HL-60 (cell line): ENCODE measurements at regions not wholly inside any gene's neighbourhood (a gene's known extent, or its start where the extent isn't known, plus 50 kb on each side); places are given as distances from the start of the nearest gene placed in this dataset.

Experiments
- GABPA ChIP-seq: IDR thresholded peaks from 2 replicates; pipeline ENCODE4 v1.6.1; 2012; ENCODE audit warnings: low read depth
- POLR2AphosphoS5 ChIP-seq: IDR thresholded peaks from 2 replicates; pipeline ENCODE4 v1.6.1; 2012; ENCODE audit warnings: low read depth
- SPI1 ChIP-seq: IDR thresholded peaks from 2 replicates; pipeline ENCODE4 v1.6.1; 2012; ENCODE audit warnings: low read depth, mild to moderate bottlenecking, borderline replicate concordance
- TF ChIP-seq, protein P1 (sequence below): IDR thresholded peaks from one replicate; pipeline ENCODE4 v1.5.1; 2011; ENCODE audit warnings: low read length, control low read depth, inconsistent platforms; ENCODE audit not compliant: insufficient read depth

DNA sequence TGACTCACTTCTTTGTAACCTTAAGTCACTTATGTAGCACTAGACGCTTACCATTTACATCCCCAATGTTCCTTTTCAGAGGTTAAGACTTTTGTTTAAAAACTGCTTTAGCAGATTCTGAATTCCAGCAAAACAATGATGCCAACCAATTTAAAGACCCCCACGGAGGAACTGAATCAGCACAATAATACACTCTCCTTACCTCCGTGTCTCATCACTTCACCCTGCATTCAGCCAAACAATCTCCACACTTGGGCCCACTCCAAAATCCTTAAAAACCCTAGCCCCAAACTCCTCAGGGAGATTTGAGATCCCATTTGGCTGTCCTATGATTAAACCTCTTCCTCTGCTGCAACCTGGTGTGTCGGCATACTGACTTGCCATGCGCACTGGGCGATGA is 153.9 kb downstream of the B3GNT2 start:
- TF ChIP-seq, protein P1, sequence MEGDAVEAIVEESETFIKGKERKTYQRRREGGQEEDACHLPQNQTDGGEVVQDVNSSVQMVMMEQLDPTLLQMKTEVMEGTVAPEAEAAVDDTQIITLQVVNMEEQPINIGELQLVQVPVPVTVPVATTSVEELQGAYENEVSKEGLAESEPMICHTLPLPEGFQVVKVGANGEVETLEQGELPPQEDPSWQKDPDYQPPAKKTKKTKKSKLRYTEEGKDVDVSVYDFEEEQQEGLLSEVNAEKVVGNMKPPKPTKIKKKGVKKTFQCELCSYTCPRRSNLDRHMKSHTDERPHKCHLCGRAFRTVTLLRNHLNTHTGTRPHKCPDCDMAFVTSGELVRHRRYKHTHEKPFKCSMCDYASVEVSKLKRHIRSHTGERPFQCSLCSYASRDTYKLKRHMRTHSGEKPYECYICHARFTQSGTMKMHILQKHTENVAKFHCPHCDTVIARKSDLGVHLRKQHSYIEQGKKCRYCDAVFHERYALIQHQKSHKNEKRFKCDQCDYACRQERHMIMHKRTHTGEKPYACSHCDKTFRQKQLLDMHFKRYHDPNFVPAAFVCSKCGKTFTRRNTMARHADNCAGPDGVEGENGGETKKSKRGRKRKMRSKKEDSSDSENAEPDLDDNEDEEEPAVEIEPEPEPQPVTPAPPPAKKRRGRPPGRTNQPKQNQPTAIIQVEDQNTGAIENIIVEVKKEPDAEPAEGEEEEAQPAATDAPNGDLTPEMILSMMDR, result no peak
- TF ChIP-seq POLR2AphosphoS5 (no peak), GABPA (no peak), SPI1 (no peak)
